ENCODE measurements at regions not wholly inside any gene's neighbourhood (a gene's known extent, or its start where the extent isn't known, plus 50 kb on each side); places are given as distances from the start of the nearest gene placed in this dataset.

- H3K9me3 ChIP-seq (ENCODE audit: low read length), result no peaks in the 10 kb centered on the region
- H3K27me3 ChIP-seq (ENCODE audit: insufficient read depth, low read length), result no peaks in the 10 kb centered on the region
- H3K4me3 ChIP-seq (ENCODE audit: low read length), result no peak overlapping the region
- H3K4me1 ChIP-seq (ENCODE audit: insufficient read depth, low read length), result peaks cover 39% of the 10 kb centered on the region
- H2AFZ ChIP-seq (ENCODE audit: low read depth, low read length), result no peak overlapping the region
- H3K36me3 ChIP-seq (ENCODE audit: insufficient read depth, low read length), result no peaks in the 10 kb centered on the region
Measured at GRCh38 chr10:121338206-121338980, 259.9 kb downstream of the FGFR2 start.

GRCh38 chr10:121339114-121339513 is 259.1 kb downstream of the FGFR2 start:
- Histone ChIP-seq H3K27me3 (ENCODE audit: insufficient read depth, low read length) (no peaks in the 10 kb centered on the region), H2AFZ (ENCODE audit: low read depth, low read length) (no peak overlapping the region), H3K9me3 (ENCODE audit: low read length) (no peaks in the 10 kb centered on the region), H3K4me3 (ENCODE audit: low read length) (no peak overlapping the region), H3K4me1 (ENCODE audit: insufficient read depth, low read length) (peaks cover 39% of the 10 kb centered on the region), H3K36me3 (ENCODE audit: insufficient read depth, low read length) (no peaks in the 10 kb centered on the region)

- peak overlapping the region; percentile 0 for H3K4me3 ChIP-seq (ENCODE audit: low read length)
- H3K9me3 ChIP-seq (ENCODE audit: low read length), result no peaks in the 10 kb centered on the region
- no peak overlapping the region for H2AFZ ChIP-seq (ENCODE audit: low read depth, low read length)
- peaks cover 39% of the 10 kb centered on the region for H3K4me1 ChIP-seq (ENCODE audit: insufficient read depth, low read length)
- no peaks in the 10 kb centered on the region for H3K27me3 ChIP-seq (ENCODE audit: insufficient read depth, low read length)
- no peaks in the 10 kb centered on the region for H3K36me3 ChIP-seq (ENCODE audit: insufficient read depth, low read length)
Measured at GRCh38 chr10:121340271-121340831, 257.9 kb downstream of the FGFR2 start.

GRCh38 chr10:121351540-121351939 is 246.7 kb downstream of the FGFR2 start:
- Histone ChIP-seq H3K4me1 (ENCODE audit: insufficient read depth, low read length) (no peaks in the 10 kb centered on the region), H3K27me3 (ENCODE audit: insufficient read depth, low read length) (no peaks in the 10 kb centered on the region), H3K9me3 (ENCODE audit: low read length) (no peaks in the 10 kb centered on the region), H3K36me3 (ENCODE audit: insufficient read depth, low read length) (no peaks in the 10 kb centered on the region), H3K4me3 (ENCODE audit: low read length) (no peak overlapping the region), H2AFZ (ENCODE audit: low read depth, low read length) (no peak overlapping the region)

- H3K36me3 ChIP-seq (ENCODE audit: insufficient read depth, low read length), result no peaks in the 10 kb centered on the region
- no peaks in the 10 kb centered on the region for H3K4me1 ChIP-seq (ENCODE audit: insufficient read depth, low read length)
- H2AFZ ChIP-seq (ENCODE audit: low read depth, low read length), result no peak overlapping the region
- no peak overlapping the region for H3K4me3 ChIP-seq (ENCODE audit: low read length)
- H3K9me3 ChIP-seq (ENCODE audit: low read length), result no peaks in the 10 kb centered on the region
- H3K27me3 ChIP-seq (ENCODE audit: insufficient read depth, low read length), result no peaks in the 10 kb centered on the region
Measured at GRCh38 chr10:121352231-121352855, 245.9 kb downstream of the FGFR2 start.

- Histone ChIP-seq H3K27me3 (ENCODE audit: insufficient read depth, low read length) (peaks cover 2% of the 10 kb centered on the region), H3K36me3 (ENCODE audit: insufficient read depth, low read length) (no peaks in the 10 kb centered on the region), H3K4me1 (ENCODE audit: insufficient read depth, low read length) (no peaks in the 10 kb centered on the region), H3K9me3 (ENCODE audit: low read length) (no peaks in the 10 kb centered on the region), H2AFZ (ENCODE audit: low read depth, low read length) (no peak overlapping the region), H3K4me3 (ENCODE audit: low read length) (no peak overlapping the region)
Measured at GRCh38 chr10:121355161-121355560, 243.1 kb downstream of the FGFR2 start.

- no peak overlapping the region for H3K4me3 ChIP-seq (ENCODE audit: low read length)
- H2AFZ ChIP-seq (ENCODE audit: low read depth, low read length), result no peak overlapping the region
- no peaks in the 10 kb centered on the region for H3K4me1 ChIP-seq (ENCODE audit: insufficient read depth, low read length)
- H3K9me3 ChIP-seq (ENCODE audit: low read length), result no peaks in the 10 kb centered on the region
- peaks cover 2% of the 10 kb centered on the region for H3K27me3 ChIP-seq (ENCODE audit: insufficient read depth, low read length)
- H3K36me3 ChIP-seq (ENCODE audit: insufficient read depth, low read length), result no peaks in the 10 kb centered on the region
Measured at GRCh38 chr10:121356183-121356582, 242.1 kb downstream of the FGFR2 start.

GRCh38 chr10:121357401-121357800 is 240.8 kb downstream of the FGFR2 start:
- Histone ChIP-seq H3K4me3 (ENCODE audit: low read length) (no peak overlapping the region), H3K36me3 (ENCODE audit: insufficient read depth, low read length) (no peaks in the 10 kb centered on the region), H3K9me3 (ENCODE audit: low read length) (no peaks in the 10 kb centered on the region)

GRCh38 chr10:121362026-121362425 is 236.2 kb downstream of the FGFR2 start:
- Histone ChIP-seq H3K36me3 (ENCODE audit: insufficient read depth, low read length) (no peaks in the 10 kb centered on the region), H3K4me3 (ENCODE audit: low read length) (no peak overlapping the region), H2AFZ (ENCODE audit: low read depth, low read length) (no peak overlapping the region), H3K4me1 (ENCODE audit: insufficient read depth, low read length) (no peaks in the 10 kb centered on the region), H3K9me3 (ENCODE audit: low read length) (no peaks in the 10 kb centered on the region), H3K27me3 (ENCODE audit: insufficient read depth, low read length) (peaks cover 2% of the 10 kb centered on the region)

More at GRCh38 chr10:121357401-121357800, 240.8 kb downstream of the FGFR2 start:
- peaks cover 2% of the 10 kb centered on the region for H3K27me3 ChIP-seq (ENCODE audit: insufficient read depth, low read length)
- no peak overlapping the region for H2AFZ ChIP-seq (ENCODE audit: low read depth, low read length)
- H3K4me1 ChIP-seq (ENCODE audit: insufficient read depth, low read length), result no peaks in the 10 kb centered on the region

GRCh38 chr10:121365566-121365965 is 232.7 kb downstream of the FGFR2 start:
- no peak overlapping the region for H3K4me3 ChIP-seq (ENCODE audit: low read length)
- H3K36me3 ChIP-seq (ENCODE audit: insufficient read depth, low read length), result no peaks in the 10 kb centered on the region
- H3K9me3 ChIP-seq (ENCODE audit: low read length), result no peaks in the 10 kb centered on the region
- H2AFZ ChIP-seq (ENCODE audit: low read depth, low read length), result no peak overlapping the region
- peaks cover 4% of the 10 kb centered on the region for H3K4me1 ChIP-seq (ENCODE audit: insufficient read depth, low read length)
- no peaks in the 10 kb centered on the region for H3K27me3 ChIP-seq (ENCODE audit: insufficient read depth, low read length)

GRCh38 chr10:121368347-121369025 is 229.8 kb downstream of the FGFR2 start:
- Histone ChIP-seq H2AFZ (ENCODE audit: low read depth, low read length) (no peak overlapping the region), H3K4me1 (ENCODE audit: insufficient read depth, low read length) (peaks cover 4% of the 10 kb centered on the region), H3K27me3 (ENCODE audit: insufficient read depth, low read length) (no peaks in the 10 kb centered on the region), H3K4me3 (ENCODE audit: low read length) (no peak overlapping the region), H3K36me3 (ENCODE audit: insufficient read depth, low read length) (no peaks in the 10 kb centered on the region), H3K9me3 (ENCODE audit: low read length) (no peaks in the 10 kb centered on the region)

GRCh38 chr10:121369616-121370015 is 228.6 kb downstream of the FGFR2 start:
- H3K36me3 ChIP-seq (ENCODE audit: insufficient read depth, low read length), result no peaks in the 10 kb centered on the region

GRCh38 chr10:121371836-121372235 is 226.4 kb downstream of the FGFR2 start:
- H3K4me3 ChIP-seq (ENCODE audit: low read length), result no peak overlapping the region
- peaks cover 3% of the 10 kb centered on the region for H3K27me3 ChIP-seq (ENCODE audit: insufficient read depth, low read length)
- H3K4me1 ChIP-seq (ENCODE audit: insufficient read depth, low read length), result peaks cover 8% of the 10 kb centered on the region
- H3K9me3 ChIP-seq (ENCODE audit: low read length), result no peaks in the 10 kb centered on the region
- no peak overlapping the region for H2AFZ ChIP-seq (ENCODE audit: low read depth, low read length)
- no peaks in the 10 kb centered on the region for H3K36me3 ChIP-seq (ENCODE audit: insufficient read depth, low read length)

More at GRCh38 chr10:121369616-121370015, 228.6 kb downstream of the FGFR2 start:
- Histone ChIP-seq H3K27me3 (ENCODE audit: insufficient read depth, low read length) (no peaks in the 10 kb centered on the region), H3K4me1 (ENCODE audit: insufficient read depth, low read length) (peaks cover 4% of the 10 kb centered on the region), H3K9me3 (ENCODE audit: low read length) (no peaks in the 10 kb centered on the region), H3K4me3 (ENCODE audit: low read length) (no peak overlapping the region), H2AFZ (ENCODE audit: low read depth, low read length) (no peak overlapping the region)
